HepG2 (cell line): ENCODE measurements at regions not wholly inside any gene's neighbourhood (a gene's known extent, or its start where the extent isn't known, plus 50 kb on each side); places are given as distances from the start of the nearest gene placed in this dataset.

Experiments
- CCAR2 ChIP-seq: fragments of 200-400 bp; formaldehyde crosslinking; optimal IDR thresholded peaks from 2 replicates; pipeline ENCODE3; 2018; ENCODE audit warnings: low read depth, mild to moderate bottlenecking, low read length, moderate library complexity
- ELF1 ChIP-seq: sonication (generic); formaldehyde crosslinking; IDR thresholded peaks from 2 replicates; pipeline ENCODE4 v1.4.0; 2020; ENCODE audit warnings: missing genetic modification reagents
- KLF11 ChIP-seq: IDR thresholded peaks from 2 replicates; pipeline ENCODE4 v1.6.1; 2016; ENCODE audit warnings: missing compliant biosample characterization
- MAFG ChIP-seq: sonication (generic); formaldehyde crosslinking; IDR thresholded peaks from 2 replicates; pipeline ENCODE4 v1.5.1; 2020; ENCODE audit warnings: mild to moderate bottlenecking, missing genetic modification reagents
- MED1 ChIP-seq: sonication (generic); formaldehyde crosslinking; IDR thresholded peaks from 2 replicates; pipeline ENCODE4 v1.4.0; 2020; ENCODE audit warnings: missing genetic modification reagents
- MED13 ChIP-seq: sonication (generic); formaldehyde crosslinking; IDR thresholded peaks from 2 replicates; pipeline ENCODE4 v1.5.0; 2020; ENCODE audit warnings: missing genetic modification reagents
- MTF2 ChIP-seq: sonication (generic); formaldehyde crosslinking; IDR thresholded peaks from 2 replicates; pipeline ENCODE4 v1.5.0; 2020; ENCODE audit warnings: missing genetic modification reagents, borderline replicate concordance
- NFATC3 ChIP-seq: sonication (generic); formaldehyde crosslinking; IDR thresholded peaks from 2 replicates; pipeline ENCODE4 v1.5.1; 2020; ENCODE audit warnings: mild to moderate bottlenecking, missing genetic modification reagents
- SALL2 ChIP-seq: sonication (generic); formaldehyde crosslinking; IDR thresholded peaks from 2 replicates; pipeline ENCODE4 v1.8.1; 2023; ENCODE audit warnings: mild to moderate bottlenecking, missing genetic modification reagents, inconsistent platforms
- SRSF4 ChIP-seq: fragments of 200-400 bp; formaldehyde crosslinking; IDR thresholded peaks from one replicate; pipeline ENCODE4 v1.6.1; 2018; ENCODE audit warnings: mild to moderate bottlenecking, low read depth, low read length, moderate library complexity; ENCODE audit not compliant: poor library complexity, severe bottlenecking
- TAF1 ChIP-seq: sonication (generic); formaldehyde crosslinking; IDR thresholded peaks from 2 replicates; pipeline ENCODE4 v1.4.0; 2020; ENCODE audit warnings: missing genetic modification reagents
- TFAP4 ChIP-seq: sonication (generic); IDR thresholded peaks from 2 replicates; pipeline ENCODE4 v1.6.1; 2016; ENCODE audit warnings: low read depth, borderline replicate concordance
- ZKSCAN8 ChIP-seq: IDR thresholded peaks from 2 replicates; pipeline ENCODE4 v1.6.1; 2016; ENCODE audit warnings: borderline replicate concordance, missing genetic modification reagents, missing compliant biosample characterization
- ZNF543 ChIP-seq: sonication (generic); formaldehyde crosslinking; IDR thresholded peaks from 2 replicates; pipeline ENCODE4 v1.4.0; 2020; ENCODE audit warnings: mild to moderate bottlenecking, missing genetic modification reagents
- ZNF672 ChIP-seq: sonication (generic); formaldehyde crosslinking; IDR thresholded peaks from 2 replicates; pipeline ENCODE4 v1.8.1; 2022; ENCODE audit warnings: missing genetic modification reagents
- ZNF724P ChIP-seq: sonication (generic); formaldehyde crosslinking; IDR thresholded peaks from 2 replicates; pipeline ENCODE4 v1.8.0; 2022; ENCODE audit warnings: missing genetic modification reagents, borderline replicate concordance
- TF ChIP-seq, protein P1 (sequence below): sonication (generic); formaldehyde crosslinking; IDR thresholded peaks from 2 replicates; pipeline ENCODE4 v1.5.1; 2020; ENCODE audit warnings: mild to moderate bottlenecking, missing genetic modification reagents, borderline replicate concordance
- TF ChIP-seq, protein P2 (sequence below): sonication (generic); formaldehyde crosslinking; conservative IDR thresholded peaks from 2 replicates; pipeline ENCODE4 v1.4.0; 2020; ENCODE audit warnings: missing genetic modification reagents
- TF ChIP-seq, protein P3 (sequence below): sonication (generic); formaldehyde crosslinking; IDR thresholded peaks from 2 replicates; pipeline ENCODE4 v1.9.0; 2021; ENCODE audit warnings: missing genetic modification reagents, mild to moderate bottlenecking, borderline replicate concordance

- TF ChIP-seq MED13 (CRISPR knock-in tag): no peak
- TF ChIP-seq ZNF672 (CRISPR knock-in tag): no peak
- TF ChIP-seq, protein P1, sequence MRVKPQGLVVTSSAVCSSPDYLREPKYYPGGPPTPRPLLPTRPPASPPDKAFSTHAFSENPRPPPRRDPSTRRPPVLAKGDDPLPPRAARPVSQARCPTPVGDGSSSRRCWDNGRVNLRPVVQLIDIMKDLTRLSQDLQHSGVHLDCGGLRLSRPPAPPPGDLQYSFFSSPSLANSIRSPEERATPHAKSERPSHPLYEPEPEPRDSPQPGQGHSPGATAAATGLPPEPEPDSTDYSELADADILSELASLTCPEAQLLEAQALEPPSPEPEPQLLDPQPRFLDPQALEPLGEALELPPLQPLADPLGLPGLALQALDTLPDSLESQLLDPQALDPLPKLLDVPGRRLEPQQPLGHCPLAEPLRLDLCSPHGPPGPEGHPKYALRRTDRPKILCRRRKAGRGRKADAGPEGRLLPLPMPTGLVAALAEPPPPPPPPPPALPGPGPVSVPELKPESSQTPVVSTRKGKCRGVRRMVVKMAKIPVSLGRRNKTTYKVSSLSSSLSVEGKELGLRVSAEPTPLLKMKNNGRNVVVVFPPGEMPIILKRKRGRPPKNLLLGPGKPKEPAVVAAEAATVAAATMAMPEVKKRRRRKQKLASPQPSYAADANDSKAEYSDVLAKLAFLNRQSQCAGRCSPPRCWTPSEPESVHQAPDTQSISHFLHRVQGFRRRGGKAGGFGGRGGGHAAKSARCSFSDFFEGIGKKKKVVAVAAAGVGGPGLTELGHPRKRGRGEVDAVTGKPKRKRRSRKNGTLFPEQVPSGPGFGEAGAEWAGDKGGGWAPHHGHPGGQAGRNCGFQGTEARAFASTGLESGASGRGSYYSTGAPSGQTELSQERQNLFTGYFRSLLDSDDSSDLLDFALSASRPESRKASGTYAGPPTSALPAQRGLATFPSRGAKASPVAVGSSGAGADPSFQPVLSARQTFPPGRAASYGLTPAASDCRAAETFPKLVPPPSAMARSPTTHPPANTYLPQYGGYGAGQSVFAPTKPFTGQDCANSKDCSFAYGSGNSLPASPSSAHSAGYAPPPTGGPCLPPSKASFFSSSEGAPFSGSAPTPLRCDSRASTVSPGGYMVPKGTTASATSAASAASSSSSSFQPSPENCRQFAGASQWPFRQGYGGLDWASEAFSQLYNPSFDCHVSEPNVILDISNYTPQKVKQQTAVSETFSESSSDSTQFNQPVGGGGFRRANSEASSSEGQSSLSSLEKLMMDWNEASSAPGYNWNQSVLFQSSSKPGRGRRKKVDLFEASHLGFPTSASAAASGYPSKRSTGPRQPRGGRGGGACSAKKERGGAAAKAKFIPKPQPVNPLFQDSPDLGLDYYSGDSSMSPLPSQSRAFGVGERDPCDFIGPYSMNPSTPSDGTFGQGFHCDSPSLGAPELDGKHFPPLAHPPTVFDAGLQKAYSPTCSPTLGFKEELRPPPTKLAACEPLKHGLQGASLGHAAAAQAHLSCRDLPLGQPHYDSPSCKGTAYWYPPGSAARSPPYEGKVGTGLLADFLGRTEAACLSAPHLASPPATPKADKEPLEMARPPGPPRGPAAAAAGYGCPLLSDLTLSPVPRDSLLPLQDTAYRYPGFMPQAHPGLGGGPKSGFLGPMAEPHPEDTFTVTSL (CRISPR knock-in tag): no peak; the same call in 1 of the 2 replicates
- no peak for TF ChIP-seq TFAP4
- TF ChIP-seq MED1: peak; percentile 62
- TF ChIP-seq SALL2 (CRISPR knock-in tag): no peak
- TF ChIP-seq ZNF724P: no peak
- TF ChIP-seq, protein P2, sequence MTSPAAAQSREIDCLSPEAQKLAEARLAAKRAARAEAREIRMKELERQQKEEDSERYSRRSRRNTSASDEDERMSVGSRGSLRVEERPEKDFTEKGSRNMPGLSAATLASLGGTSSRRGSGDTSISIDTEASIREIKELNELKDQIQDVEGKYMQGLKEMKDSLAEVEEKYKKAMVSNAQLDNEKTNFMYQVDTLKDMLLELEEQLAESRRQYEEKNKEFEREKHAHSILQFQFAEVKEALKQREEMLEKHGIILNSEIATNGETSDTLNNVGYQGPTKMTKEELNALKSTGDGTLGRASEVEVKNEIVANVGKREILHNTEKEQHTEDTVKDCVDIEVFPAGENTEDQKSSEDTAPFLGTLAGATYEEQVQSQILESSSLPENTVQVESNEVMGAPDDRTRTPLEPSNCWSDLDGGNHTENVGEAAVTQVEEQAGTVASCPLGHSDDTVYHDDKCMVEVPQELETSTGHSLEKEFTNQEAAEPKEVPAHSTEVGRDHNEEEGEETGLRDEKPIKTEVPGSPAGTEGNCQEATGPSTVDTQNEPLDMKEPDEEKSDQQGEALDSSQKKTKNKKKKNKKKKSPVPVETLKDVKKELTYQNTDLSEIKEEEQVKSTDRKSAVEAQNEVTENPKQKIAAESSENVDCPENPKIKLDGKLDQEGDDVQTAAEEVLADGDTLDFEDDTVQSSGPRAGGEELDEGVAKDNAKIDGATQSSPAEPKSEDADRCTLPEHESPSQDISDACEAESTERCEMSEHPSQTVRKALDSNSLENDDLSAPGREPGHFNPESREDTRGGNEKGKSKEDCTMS (CRISPR knock-in tag): no peak
- no peak for TF ChIP-seq ELF1 (CRISPR knock-in tag)
- no peak for TF ChIP-seq NFATC3 (CRISPR knock-in tag)
- no peak for TF ChIP-seq CCAR2
- 0 out of 2 replicates have a peak, but pooled peaks have one; percentile 21 for TF ChIP-seq TAF1
- TF ChIP-seq MAFG: no peak
- no peak for TF ChIP-seq SRSF4
- TF ChIP-seq ZNF543: no peak; the same call in 1 of the 2 replicates
- no peak; the same call in 1 of the 2 replicates for TF ChIP-seq KLF11 (CRISPR knock-in tag)
- TF ChIP-seq ZKSCAN8: no peak
- TF ChIP-seq MTF2: no peak
- TF ChIP-seq, protein P3, sequence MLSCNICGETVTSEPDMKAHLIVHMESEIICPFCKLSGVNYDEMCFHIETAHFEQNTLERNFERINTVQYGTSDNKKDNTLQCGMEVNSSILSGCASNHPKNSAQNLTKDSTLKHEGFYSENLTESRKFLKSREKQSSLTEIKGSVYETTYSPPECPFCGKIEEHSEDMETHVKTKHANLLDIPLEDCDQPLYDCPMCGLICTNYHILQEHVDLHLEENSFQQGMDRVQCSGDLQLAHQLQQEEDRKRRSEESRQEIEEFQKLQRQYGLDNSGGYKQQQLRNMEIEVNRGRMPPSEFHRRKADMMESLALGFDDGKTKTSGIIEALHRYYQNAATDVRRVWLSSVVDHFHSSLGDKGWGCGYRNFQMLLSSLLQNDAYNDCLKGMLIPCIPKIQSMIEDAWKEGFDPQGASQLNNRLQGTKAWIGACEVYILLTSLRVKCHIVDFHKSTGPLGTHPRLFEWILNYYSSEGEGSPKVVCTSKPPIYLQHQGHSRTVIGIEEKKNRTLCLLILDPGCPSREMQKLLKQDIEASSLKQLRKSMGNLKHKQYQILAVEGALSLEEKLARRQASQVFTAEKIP (CRISPR knock-in tag): no peak
These were observed 329.9 kb downstream of the FOXO1 start (continued) for GRCh38 chr13:40336228-40337221.
